Thyroid gland (tissue), 4 donors: ENCODE measurements at regions not wholly inside any gene's neighbourhood (a gene's known extent, or its start where the extent isn't known, plus 50 kb on each side); places are given as distances from the start of the nearest gene placed in this dataset.

Experiments
- DNase-seq, 2 donors: peaks; one replicate each; pipeline ENCODE4 v3.0.0-alpha.2; 2019
- H3K27ac ChIP-seq, 3 donors: fragments of 200-600 bp; sonication (generic); 1 replicate in 2 of 3; 2 replicates in 1 of 3; pipeline ENCODE4 v1.5.1; 2016 to 2019; ENCODE audit warnings: mild to moderate bottlenecking in 1 of 3, moderate library complexity in 1 of 3
- H3K27me3 ChIP-seq: fragments of 200-600 bp; sonication (generic); one replicate; pipeline ENCODE4 v1.5.1; 2019
- H3K36me3 ChIP-seq, 2 donors: fragments of 200-600 bp; sonication (generic); one replicate each; pipeline ENCODE4 v1.5.1; 2016 to 2019
- H3K4me1 ChIP-seq, 2 donors: fragments of 200-600 bp; sonication (generic); one replicate each; pipeline ENCODE4 v1.5.1; 2017 to 2019
- H3K4me3 ChIP-seq, 3 donors: fragments of 200-600 bp; sonication (generic); replicated peaks in 1 of 3; 1 replicate in 2 of 3; 2 replicates in 1 of 3; pipeline ENCODE4 v1.5.1; 2016; ENCODE audit warnings: mild to moderate bottlenecking in 1 of 3
- H3K9me3 ChIP-seq: fragments of 200-600 bp; sonication (generic); one replicate; pipeline ENCODE4 v1.5.1; 2017
- CTCF ChIP-seq, 6 experiments: fragments of 200-600 bp in 3 of 6; fragments of 450-650 bp in 3 of 6; sonication (generic) in 3 of 6; IDR thresholded peaks; one replicate each; pipeline ENCODE4 v1.5.1; 2016 to 2019; ENCODE audit warnings: antibody characterized with exemption in 6 of 6, mild to moderate bottlenecking in 2 of 6, inconsistent platforms in 1 of 6, moderate library complexity in 1 of 6
- POLR2A ChIP-seq, 2 donors: fragments of 450-650 bp; IDR thresholded peaks; one replicate each; pipeline ENCODE4 v1.6.1; 2017; ENCODE audit warnings: antibody characterized with exemption in 2 of 2, mild to moderate bottlenecking in 2 of 2, moderate library complexity in 1 of 2
- WGBS, 2 donors: methylation state at CpG; one replicate each; pipeline ENCODE4 v1.1.5; 2017; 5-methylcytosine and 5-hydroxymethylcytosine counted together
- intact Hi-C: fragments of 100-400 bp; cut with DNase I; formaldehyde crosslinking; loops from one replicate; pipeline ENCODE4 v1.15.1; 2023

DNA sequence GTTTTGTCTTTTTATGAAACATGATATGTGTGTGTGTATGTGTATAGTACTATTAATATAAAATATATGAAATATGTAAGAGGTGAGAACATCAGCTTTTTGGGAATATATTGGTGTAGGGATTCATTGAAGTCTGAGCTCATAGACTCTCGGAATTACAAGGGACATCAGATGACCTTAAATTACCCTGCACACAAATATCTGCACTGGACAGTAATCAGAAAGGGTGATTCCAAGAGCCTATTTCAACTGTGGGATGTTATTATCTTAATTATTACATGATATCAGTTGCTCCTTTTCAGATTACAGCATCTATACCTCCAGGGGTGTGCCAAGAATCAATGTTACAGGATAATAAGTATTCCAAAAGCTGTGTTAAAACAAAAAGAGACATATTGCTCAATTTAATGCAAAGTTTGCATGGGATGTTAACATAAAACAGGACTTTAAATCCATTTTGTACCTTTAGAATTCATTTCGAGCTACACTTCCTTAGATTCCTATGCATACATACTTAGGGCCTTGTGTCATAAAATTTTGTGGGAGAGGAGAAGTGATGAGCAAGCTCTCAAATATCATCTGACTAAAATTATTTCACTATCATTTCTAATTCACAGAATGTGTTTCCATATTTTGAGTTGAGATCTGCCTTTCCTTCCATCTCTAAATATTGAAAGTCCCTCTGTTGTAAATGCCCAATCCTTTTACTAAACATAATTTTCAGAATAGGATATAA, 365.2 kb downstream of the BRINP1 start:
- H3K36me3 ChIP-seq: no peaks in the 10 kb centered on the region
- peak overlapping the region; percentile 94 to 97 (median 94) for H3K27ac ChIP-seq
- 63 to 73% methylated on average over 2 of the region's 2 CpGs for WGBS, 2 donors
- intact Hi-C loops: no loop called here
- no peak for DNase-seq
- peaks cover 25 to 30% of the 10 kb centered on the region in 2 donors for H3K4me1 ChIP-seq
- H3K27me3 ChIP-seq: no peaks in the 10 kb centered on the region
- H3K4me3 ChIP-seq: no peak overlapping the region
- H3K9me3 ChIP-seq: no peaks in the 10 kb centered on the region
- TF ChIP-seq CTCF (IDR thresholded peaks at IDR 0.05) (no peak), POLR2A (IDR thresholded peaks at IDR 0.05) (no peak)

DNA sequence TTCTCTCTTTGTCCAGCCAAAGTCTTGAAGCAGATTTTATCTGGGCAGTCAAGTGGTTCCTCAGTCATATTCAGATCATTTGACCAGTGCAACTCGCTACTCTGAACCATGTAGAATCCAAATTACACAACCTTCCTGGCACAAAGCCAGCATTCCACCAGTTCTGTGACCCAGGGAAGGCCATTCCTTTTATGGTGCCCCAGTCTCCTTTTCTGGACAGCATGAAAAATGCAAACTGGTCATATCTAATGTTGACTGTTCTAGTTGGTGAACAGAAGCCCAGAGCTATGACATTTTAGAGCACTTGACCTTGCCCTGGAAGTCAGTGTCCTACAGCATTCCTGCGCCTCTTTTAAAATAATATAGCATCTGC, 364.6 kb downstream of the BRINP1 start:
- TF ChIP-seq POLR2A (IDR thresholded peaks at IDR 0.05) (peak in 1 of 2 donors; percentile 25), CTCF (IDR thresholded peaks at IDR 0.05) (no peak)
- H3K4me3 ChIP-seq: no peak overlapping the region
- no peaks in the 10 kb centered on the region for H3K9me3 ChIP-seq
- H3K27me3 ChIP-seq: no peaks in the 10 kb centered on the region
- intact Hi-C loops: no loop called here
- peak; percentile 96 to 97 for DNase-seq
- WGBS, 2 donors: 15 to 22% methylated on average over 2 of the region's 2 CpGs
- H3K36me3 ChIP-seq: no peaks in the 10 kb centered on the region
- peak overlapping the region; percentile 94 to 97 (median 94) for H3K27ac ChIP-seq
- peaks cover 25 to 30% of the 10 kb centered on the region in 2 donors for H3K4me1 ChIP-seq

DNA sequence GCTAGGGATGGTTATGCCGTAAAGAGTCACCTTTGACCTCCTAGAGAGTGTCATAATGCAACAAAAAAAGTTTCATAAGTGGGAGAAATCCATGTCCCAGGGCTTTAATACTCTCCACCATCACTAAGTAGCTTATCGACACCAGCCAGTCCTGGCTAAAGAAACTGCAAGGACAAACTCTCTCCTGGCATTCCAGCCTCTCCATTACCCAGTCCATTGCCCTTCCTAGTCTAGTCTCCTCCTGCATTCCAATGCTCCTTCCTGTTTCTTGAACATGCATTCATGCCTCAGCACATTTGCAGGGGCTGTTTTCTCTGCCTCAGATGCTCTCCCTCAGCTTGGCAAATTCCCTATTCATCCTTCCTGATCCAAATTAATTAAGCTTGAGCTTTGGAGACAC, 364.1 kb downstream of the BRINP1 start:
- 41 to 68% methylated on average over 2 of the region's 2 CpGs for WGBS, 2 donors
- DNase-seq: peak; percentile 23 to 48
- peaks cover 25 to 30% of the 10 kb centered on the region in 2 donors for H3K4me1 ChIP-seq
- no peak overlapping the region for H3K4me3 ChIP-seq
- peak in 1 of 2 donors; percentile 12 for TF ChIP-seq POLR2A (IDR thresholded peaks at IDR 0.05)
- no peak for TF ChIP-seq CTCF (IDR thresholded peaks at IDR 0.05)
- no peaks in the 10 kb centered on the region for H3K9me3 ChIP-seq
- H3K36me3 ChIP-seq: no peaks in the 10 kb centered on the region
- peak overlapping the region; percentile 92 to 97 (median 94) for H3K27ac ChIP-seq
- no peaks in the 10 kb centered on the region for H3K27me3 ChIP-seq
- intact Hi-C loops: no loop called here

DNA sequence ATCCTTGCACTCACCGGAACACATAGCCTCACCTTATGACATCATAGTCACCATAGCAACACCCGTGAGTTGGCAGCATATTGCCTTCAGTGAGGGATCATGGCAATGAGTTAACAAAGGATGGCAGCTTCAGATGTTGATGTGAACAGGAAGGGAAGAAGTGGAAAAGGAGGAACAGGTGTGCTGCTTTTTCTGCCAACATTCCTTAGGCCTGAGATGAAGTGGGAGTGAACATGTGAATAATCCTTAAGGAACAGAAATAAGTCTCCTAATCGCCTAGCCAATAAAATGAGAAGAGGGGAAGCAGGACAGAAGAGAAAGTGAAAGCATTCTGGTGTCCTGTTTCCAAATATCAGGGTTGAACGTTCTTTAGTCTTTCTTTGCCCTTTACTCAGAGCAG, 360.0 kb downstream of the BRINP1 start:
- intact Hi-C loops: no loop called here
- H3K4me3 ChIP-seq: no peak overlapping the region
- peak; percentile 26 to 34 for DNase-seq

More for the DNA sequence above, 360.0 kb downstream of the BRINP1 start:
- no peak for TF ChIP-seq POLR2A (IDR thresholded peaks at IDR 0.05)
- no peak for TF ChIP-seq CTCF (IDR thresholded peaks at IDR 0.05)
- WGBS, 2 donors: 31 to 35% methylated on average over 4 of the region's 4 CpGs
- H3K27ac ChIP-seq: peak overlapping the region; percentile 14 to 57 (median 56)
- no peaks in the 10 kb centered on the region for H3K9me3 ChIP-seq
- H3K27me3 ChIP-seq: no peaks in the 10 kb centered on the region
- H3K4me1 ChIP-seq: peaks cover 11 to 13% of the 10 kb centered on the region in 2 donors
- no peaks in the 10 kb centered on the region for H3K36me3 ChIP-seq
